Testis (tissue), 2 donors: ENCODE measurements at regions not wholly inside any gene's neighbourhood (a gene's known extent, or its start where the extent isn't known, plus 50 kb on each side); places are given as distances from the start of the nearest gene placed in this dataset.

Experiments used
- POLR2A ChIP-seq: fragments of 450-650 bp; IDR thresholded peaks from one replicate; pipeline ENCODE4 v1.6.1; 2017; ENCODE audit warnings: antibody characterized with exemption, mild to moderate bottlenecking, moderate library complexity
- TF ChIP-seq, protein P1 (sequence below), 3 experiments: fragments of 450-650 bp in 2 of 3; fragments of 200-600 bp in 1 of 3; sonication (generic) in 1 of 3; IDR thresholded peaks; one replicate each; pipeline ENCODE4 v1.5.1; 2016 to 2019; ENCODE audit warnings: antibody characterized with exemption in 3 of 3, mild to moderate bottlenecking in 2 of 3, moderate library complexity in 1 of 3

DNA sequence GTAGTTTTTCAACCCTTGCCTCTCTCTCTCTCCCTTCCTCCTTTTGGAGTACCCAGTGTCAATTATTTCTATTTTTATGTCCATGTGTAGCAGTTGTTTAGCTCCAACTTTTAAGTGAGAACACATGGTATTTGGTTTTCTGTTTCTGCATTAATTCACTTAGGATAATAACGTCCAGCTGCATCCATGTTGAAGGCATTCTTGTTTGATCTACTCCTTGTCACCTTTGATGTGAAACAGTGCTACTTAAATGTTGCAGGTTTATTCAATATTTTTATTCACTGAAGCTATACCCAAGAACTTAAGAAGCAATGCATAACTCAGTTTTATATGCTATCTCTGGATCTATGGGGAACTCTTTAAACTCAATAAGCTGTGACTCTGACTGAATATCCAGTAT, 465.2 kb upstream of the ADGRB3 start:
- TF ChIP-seq, protein P1, sequence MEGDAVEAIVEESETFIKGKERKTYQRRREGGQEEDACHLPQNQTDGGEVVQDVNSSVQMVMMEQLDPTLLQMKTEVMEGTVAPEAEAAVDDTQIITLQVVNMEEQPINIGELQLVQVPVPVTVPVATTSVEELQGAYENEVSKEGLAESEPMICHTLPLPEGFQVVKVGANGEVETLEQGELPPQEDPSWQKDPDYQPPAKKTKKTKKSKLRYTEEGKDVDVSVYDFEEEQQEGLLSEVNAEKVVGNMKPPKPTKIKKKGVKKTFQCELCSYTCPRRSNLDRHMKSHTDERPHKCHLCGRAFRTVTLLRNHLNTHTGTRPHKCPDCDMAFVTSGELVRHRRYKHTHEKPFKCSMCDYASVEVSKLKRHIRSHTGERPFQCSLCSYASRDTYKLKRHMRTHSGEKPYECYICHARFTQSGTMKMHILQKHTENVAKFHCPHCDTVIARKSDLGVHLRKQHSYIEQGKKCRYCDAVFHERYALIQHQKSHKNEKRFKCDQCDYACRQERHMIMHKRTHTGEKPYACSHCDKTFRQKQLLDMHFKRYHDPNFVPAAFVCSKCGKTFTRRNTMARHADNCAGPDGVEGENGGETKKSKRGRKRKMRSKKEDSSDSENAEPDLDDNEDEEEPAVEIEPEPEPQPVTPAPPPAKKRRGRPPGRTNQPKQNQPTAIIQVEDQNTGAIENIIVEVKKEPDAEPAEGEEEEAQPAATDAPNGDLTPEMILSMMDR (IDR thresholded peaks at IDR 0.05): no peak
- TF ChIP-seq POLR2A: no peak
